ENCODE measurements at regions not wholly inside any gene's neighbourhood (a gene's known extent, or its start where the extent isn't known, plus 50 kb on each side); places are given as distances from the start of the nearest gene placed in this dataset.
A peak's percentile ranks its signal among the peaks of the same experiment; 100 is the strongest.

- no peak overlapping the region for H3K4me3 ChIP-seq (ENCODE audit: low read depth, low read length)
- no peak for DNase-seq (ENCODE audit: low read depth)
- TF ChIP-seq, protein P1, sequence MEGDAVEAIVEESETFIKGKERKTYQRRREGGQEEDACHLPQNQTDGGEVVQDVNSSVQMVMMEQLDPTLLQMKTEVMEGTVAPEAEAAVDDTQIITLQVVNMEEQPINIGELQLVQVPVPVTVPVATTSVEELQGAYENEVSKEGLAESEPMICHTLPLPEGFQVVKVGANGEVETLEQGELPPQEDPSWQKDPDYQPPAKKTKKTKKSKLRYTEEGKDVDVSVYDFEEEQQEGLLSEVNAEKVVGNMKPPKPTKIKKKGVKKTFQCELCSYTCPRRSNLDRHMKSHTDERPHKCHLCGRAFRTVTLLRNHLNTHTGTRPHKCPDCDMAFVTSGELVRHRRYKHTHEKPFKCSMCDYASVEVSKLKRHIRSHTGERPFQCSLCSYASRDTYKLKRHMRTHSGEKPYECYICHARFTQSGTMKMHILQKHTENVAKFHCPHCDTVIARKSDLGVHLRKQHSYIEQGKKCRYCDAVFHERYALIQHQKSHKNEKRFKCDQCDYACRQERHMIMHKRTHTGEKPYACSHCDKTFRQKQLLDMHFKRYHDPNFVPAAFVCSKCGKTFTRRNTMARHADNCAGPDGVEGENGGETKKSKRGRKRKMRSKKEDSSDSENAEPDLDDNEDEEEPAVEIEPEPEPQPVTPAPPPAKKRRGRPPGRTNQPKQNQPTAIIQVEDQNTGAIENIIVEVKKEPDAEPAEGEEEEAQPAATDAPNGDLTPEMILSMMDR (conservative IDR thresholded peaks at IDR 0.05; ENCODE audit: low read depth, low read length): no peak
Observed at GRCh38 chr5:118778941-118779340, 209.4 kb downstream of the DTWD2 start.

DNA sequence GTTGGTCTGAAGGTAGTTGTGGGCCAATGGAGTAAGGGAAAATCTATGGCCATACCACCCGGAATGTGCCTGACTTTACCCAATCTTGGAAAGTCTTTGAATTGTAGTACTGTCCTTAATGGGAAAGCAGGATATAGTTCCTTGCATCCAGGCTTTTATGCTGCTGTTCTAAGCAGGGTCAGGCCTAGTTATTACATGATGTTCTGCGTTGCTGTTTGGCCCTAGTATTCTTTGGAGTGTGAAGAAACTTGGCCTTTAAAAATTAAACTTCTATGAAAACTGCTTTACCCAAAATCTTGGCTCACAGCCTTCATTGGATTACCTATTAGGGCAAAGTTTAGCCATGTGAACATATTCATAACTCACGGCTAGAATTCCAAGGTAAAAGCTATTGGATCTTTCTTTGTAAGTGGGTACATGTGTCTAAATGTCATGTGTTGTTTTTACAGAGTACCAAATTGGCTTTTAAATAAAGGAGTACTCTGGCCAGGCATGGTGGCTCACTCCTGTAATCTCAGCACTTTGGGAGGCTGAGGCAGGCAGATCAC is 211.1 kb downstream of the DTWD2 start:
- no peak overlapping the region for H3K4me3 ChIP-seq (ENCODE audit: low read depth, low read length)
- TF ChIP-seq, protein P1 (conservative IDR thresholded peaks at IDR 0.05; ENCODE audit: low read depth, low read length): no peak
- DNase-seq (ENCODE audit: low read depth): peak; percentile 1

DNA sequence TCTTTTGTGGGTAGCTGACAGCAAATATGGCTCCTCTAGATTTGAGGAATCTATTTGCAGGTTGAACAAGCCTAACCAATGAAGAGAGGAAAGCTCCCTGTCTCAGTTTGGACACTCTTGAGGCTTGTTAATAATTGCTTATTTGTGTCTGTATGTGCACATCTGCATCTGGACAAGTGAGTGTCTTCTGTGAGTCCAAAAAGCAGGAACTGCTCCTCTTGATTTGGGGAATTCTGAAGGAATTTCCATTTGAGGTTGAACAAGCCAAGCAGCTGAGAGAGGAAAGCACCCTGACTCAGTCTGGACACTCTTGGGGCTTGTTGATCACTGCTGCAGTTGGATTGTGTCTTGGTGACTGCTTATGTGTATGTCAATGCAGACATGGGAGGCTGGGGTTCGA is 211.6 kb downstream of the DTWD2 start:
- no peak overlapping the region for H3K4me3 ChIP-seq (ENCODE audit: low read depth, low read length)
- TF ChIP-seq, protein P1 (conservative IDR thresholded peaks at IDR 0.05; ENCODE audit: low read depth, low read length): no peak
- DNase-seq (ENCODE audit: low read depth): peak; percentile 6

GRCh38 chr5:118775790-118776499 is 212.4 kb downstream of the DTWD2 start:
- H3K4me3 ChIP-seq (ENCODE audit: low read depth, low read length): no peak overlapping the region
- no peak for DNase-seq (ENCODE audit: low read depth)
- TF ChIP-seq, protein P1 (conservative IDR thresholded peaks at IDR 0.05; ENCODE audit: low read depth, low read length): no peak

- TF ChIP-seq, protein P1 (conservative IDR thresholded peaks at IDR 0.05; ENCODE audit: low read depth, low read length): no peak
- DNase-seq (ENCODE audit: low read depth): no peak
- no peak overlapping the region for H3K4me3 ChIP-seq (ENCODE audit: low read depth, low read length)
Observed at GRCh38 chr5:118768607-118769175, 219.7 kb downstream of the DTWD2 start.

DNA sequence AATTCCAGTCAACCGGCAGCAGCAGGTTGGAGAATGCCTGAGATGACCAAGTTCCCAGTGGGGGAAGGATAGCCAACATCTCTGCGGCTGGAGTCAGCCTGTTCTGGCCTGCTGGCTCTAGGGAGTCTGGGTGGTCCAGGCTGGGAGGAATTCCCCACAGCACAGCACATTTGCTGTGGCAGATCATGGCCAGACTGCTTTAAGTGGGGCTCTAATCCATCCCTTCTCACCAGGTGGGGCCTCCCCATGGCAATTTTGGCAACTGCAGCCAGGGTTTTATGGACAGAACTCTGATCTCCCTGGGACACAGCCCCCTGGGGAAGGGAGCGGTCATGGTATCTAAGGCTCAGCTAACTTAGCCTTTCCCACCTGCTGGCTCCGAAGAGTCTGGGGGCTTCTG is 226.1 kb downstream of the DTWD2 start:
- TF ChIP-seq, protein P1 (conservative IDR thresholded peaks at IDR 0.05; ENCODE audit: low read depth, low read length): no peak
- DNase-seq (ENCODE audit: low read depth): no peak
- no peak overlapping the region for H3K4me3 ChIP-seq (ENCODE audit: low read depth, low read length)
